ENCODE measurements at regions not wholly inside any gene's neighbourhood (a gene's known extent, or its start where the extent isn't known, plus 50 kb on each side); places are given as distances from the start of the nearest gene placed in this dataset.

DNA sequence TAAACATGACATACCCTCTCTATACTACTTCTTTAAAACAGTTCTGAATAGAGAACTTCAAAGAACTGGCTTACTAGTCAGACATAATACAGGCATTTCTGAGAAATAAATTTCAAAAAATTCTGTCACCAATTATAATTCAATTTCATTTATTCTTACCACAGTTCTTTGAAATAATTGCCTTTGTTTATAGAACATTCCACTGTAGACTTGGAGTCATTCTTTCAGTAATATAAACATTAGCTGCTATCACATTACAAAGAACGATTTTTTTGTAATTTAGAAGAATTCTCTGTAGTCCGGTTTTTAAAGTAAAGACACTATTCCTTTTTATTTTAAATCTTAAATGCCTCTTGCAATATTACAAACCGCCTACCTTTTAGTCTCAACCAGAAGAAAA lies 146.4 kb upstream of the COL11A1 start:
- TF ChIP-seq, protein P1, sequence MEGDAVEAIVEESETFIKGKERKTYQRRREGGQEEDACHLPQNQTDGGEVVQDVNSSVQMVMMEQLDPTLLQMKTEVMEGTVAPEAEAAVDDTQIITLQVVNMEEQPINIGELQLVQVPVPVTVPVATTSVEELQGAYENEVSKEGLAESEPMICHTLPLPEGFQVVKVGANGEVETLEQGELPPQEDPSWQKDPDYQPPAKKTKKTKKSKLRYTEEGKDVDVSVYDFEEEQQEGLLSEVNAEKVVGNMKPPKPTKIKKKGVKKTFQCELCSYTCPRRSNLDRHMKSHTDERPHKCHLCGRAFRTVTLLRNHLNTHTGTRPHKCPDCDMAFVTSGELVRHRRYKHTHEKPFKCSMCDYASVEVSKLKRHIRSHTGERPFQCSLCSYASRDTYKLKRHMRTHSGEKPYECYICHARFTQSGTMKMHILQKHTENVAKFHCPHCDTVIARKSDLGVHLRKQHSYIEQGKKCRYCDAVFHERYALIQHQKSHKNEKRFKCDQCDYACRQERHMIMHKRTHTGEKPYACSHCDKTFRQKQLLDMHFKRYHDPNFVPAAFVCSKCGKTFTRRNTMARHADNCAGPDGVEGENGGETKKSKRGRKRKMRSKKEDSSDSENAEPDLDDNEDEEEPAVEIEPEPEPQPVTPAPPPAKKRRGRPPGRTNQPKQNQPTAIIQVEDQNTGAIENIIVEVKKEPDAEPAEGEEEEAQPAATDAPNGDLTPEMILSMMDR (IDR thresholded peaks at IDR 0.05): no peak
- no peak for TF ChIP-seq POLR2A (IDR thresholded peaks at IDR 0.05)

Data from tibial nerve (tissue), 3 donors.